ENCODE measurements at regions not wholly inside any gene's neighbourhood (a gene's known extent, or its start where the extent isn't known, plus 50 kb on each side); places are given as distances from the start of the nearest gene placed in this dataset.

- Histone ChIP-seq H3K27ac (ENCODE audit: low read depth in 2 of 2, low read length in 2 of 2) (no peak overlapping the region), H3K4me1 (ENCODE audit: control insufficient read depth in 2 of 3, insufficient read depth in 2 of 3, low read depth in 1 of 3, low read length in 3 of 3) (no peaks in the 10 kb centered on the region), H3K27me3 (ENCODE audit: control insufficient read depth, insufficient read depth, low read length) (no peaks in the 10 kb centered on the region), H3K9ac (ENCODE audit: low read length in 3 of 3) (no peak overlapping the region), H3K9me3 (ENCODE audit: control insufficient read depth in 2 of 3, insufficient read depth in 1 of 3, low read length in 3 of 3) (no peaks in the 10 kb centered on the region), H3K4me3 (ENCODE audit: low read length in 3 of 3) (no peak overlapping the region), H3K36me3 (ENCODE audit: control insufficient read depth in 2 of 3, insufficient read depth in 3 of 3, low read length in 3 of 3) (no peaks in the 10 kb centered on the region)
- TF ChIP-seq CTCF (IDR thresholded peaks at IDR 0.05; ENCODE audit: borderline replicate concordance, extremely low read depth, insufficient read depth): no peak
- no peak for FAIRE-seq
- intact Hi-C loops (cut with DNase I): no loop called here
- no peak for DNase-seq
Observed at GRCh38 chr4:110994781-110995180, 371.9 kb upstream of the PITX2 start.

- H3K27me3 ChIP-seq (ENCODE audit: control insufficient read depth, insufficient read depth, low read length): no peaks in the 10 kb centered on the region
- no peak for FAIRE-seq
Observed at GRCh38 chr4:110998320-110998719, 375.4 kb upstream of the PITX2 start.

GRCh38 chr4:111011458-111011857, 388.6 kb upstream of the PITX2 start:
- DNase-seq (no peak), FAIRE-seq (no peak)
- Histone ChIP-seq H3K4me1 (ENCODE audit: control insufficient read depth in 2 of 3, insufficient read depth in 2 of 3, low read depth in 1 of 3, low read length in 3 of 3) (no peaks in the 10 kb centered on the region), H3K36me3 (ENCODE audit: control insufficient read depth in 2 of 3, insufficient read depth in 3 of 3, low read length in 3 of 3) (no peaks in the 10 kb centered on the region), H3K4me3 (ENCODE audit: low read length in 3 of 3) (no peak overlapping the region), H3K9me3 (ENCODE audit: control insufficient read depth in 2 of 3, insufficient read depth in 1 of 3, low read length in 3 of 3) (no peaks in the 10 kb centered on the region), H3K27me3 (ENCODE audit: control insufficient read depth, insufficient read depth, low read length) (no peaks in the 10 kb centered on the region), H3K9ac (ENCODE audit: low read length in 3 of 3) (no peak overlapping the region), H3K27ac (ENCODE audit: low read depth in 2 of 2, low read length in 2 of 2) (no peak overlapping the region)
- TF ChIP-seq CTCF (IDR thresholded peaks at IDR 0.05; ENCODE audit: borderline replicate concordance, extremely low read depth, insufficient read depth): no peak
- intact Hi-C loops (cut with DNase I): no loop called here

More at GRCh38 chr4:110998320-110998719, 375.4 kb upstream of the PITX2 start:
- Histone ChIP-seq H3K9me3 (ENCODE audit: control insufficient read depth in 2 of 3, insufficient read depth in 1 of 3, low read length in 3 of 3) (no peaks in the 10 kb centered on the region), H3K4me3 (ENCODE audit: low read length in 3 of 3) (no peak overlapping the region), H3K9ac (ENCODE audit: low read length in 3 of 3) (no peak overlapping the region), H3K27ac (ENCODE audit: low read depth in 2 of 2, low read length in 2 of 2) (no peak overlapping the region), H3K36me3 (ENCODE audit: control insufficient read depth in 2 of 3, insufficient read depth in 3 of 3, low read length in 3 of 3) (no peaks in the 10 kb centered on the region), H3K4me1 (ENCODE audit: control insufficient read depth in 2 of 3, insufficient read depth in 2 of 3, low read depth in 1 of 3, low read length in 3 of 3) (no peaks in the 10 kb centered on the region)
- intact Hi-C loops (cut with DNase I): no loop called here
- TF ChIP-seq CTCF (IDR thresholded peaks at IDR 0.05; ENCODE audit: borderline replicate concordance, extremely low read depth, insufficient read depth): no peak
- no peak for DNase-seq

GRCh38 chr4:111013846-111014245, 391.0 kb upstream of the PITX2 start:
- H3K36me3 ChIP-seq (ENCODE audit: control insufficient read depth in 2 of 3, insufficient read depth in 3 of 3, low read length in 3 of 3): no peaks in the 10 kb centered on the region
- DNase-seq: no peak
- no peak overlapping the region for H3K27ac ChIP-seq (ENCODE audit: low read depth in 2 of 2, low read length in 2 of 2)
- no peak for TF ChIP-seq CTCF (IDR thresholded peaks at IDR 0.05; ENCODE audit: borderline replicate concordance, extremely low read depth, insufficient read depth)
- no peak for FAIRE-seq
- no peaks in the 10 kb centered on the region for H3K9me3 ChIP-seq (ENCODE audit: control insufficient read depth in 2 of 3, insufficient read depth in 1 of 3, low read length in 3 of 3)
- H3K4me1 ChIP-seq (ENCODE audit: control insufficient read depth in 2 of 3, insufficient read depth in 2 of 3, low read depth in 1 of 3, low read length in 3 of 3): no peaks in the 10 kb centered on the region
- H3K9ac ChIP-seq (ENCODE audit: low read length in 3 of 3): no peak overlapping the region
- no peak overlapping the region for H3K4me3 ChIP-seq (ENCODE audit: low read length in 3 of 3)
- intact Hi-C loops (cut with DNase I): no loop called here
- H3K27me3 ChIP-seq (ENCODE audit: control insufficient read depth, insufficient read depth, low read length): no peaks in the 10 kb centered on the region
